Skeletal muscle tissue (tissue), 3 donors: ENCODE measurements at regions not wholly inside any gene's neighbourhood (a gene's known extent, or its start where the extent isn't known, plus 50 kb on each side); places are given as distances from the start of the nearest gene placed in this dataset.

Experiments used
- H3K27ac ChIP-seq: one replicate; pipeline ENCODE4 v1.7.0; 2013; ENCODE audit warnings: mild to moderate bottlenecking, low read depth, low read length, inconsistent platforms
- H3K27me3 ChIP-seq, 3 donors: one replicate each; pipeline ENCODE4 v1.7.0; 2013; ENCODE audit warnings: low read length in 3 of 3; ENCODE audit not compliant: control insufficient read depth in 3 of 3, insufficient read depth in 3 of 3
- H3K36me3 ChIP-seq, 3 donors: one replicate each; pipeline ENCODE4 v1.7.0; 2013; ENCODE audit warnings: low read length in 3 of 3; ENCODE audit not compliant: control insufficient read depth in 3 of 3, insufficient read depth in 3 of 3
- H3K4me1 ChIP-seq, 3 donors: one replicate each; pipeline ENCODE4 v1.7.0; 2013; ENCODE audit warnings: low read length in 3 of 3, mild to moderate bottlenecking in 3 of 3; ENCODE audit not compliant: control insufficient read depth in 3 of 3, insufficient read depth in 3 of 3
- H3K4me3 ChIP-seq, 3 donors: one replicate each; pipeline ENCODE4 v1.7.0; 2013; ENCODE audit warnings: low read length in 3 of 3
- H3K9ac ChIP-seq, 3 donors: one replicate each; pipeline ENCODE4 v1.7.0; 2013; ENCODE audit warnings: low read length in 3 of 3, mild to moderate bottlenecking in 3 of 3, moderate library complexity in 2 of 3, low read depth in 1 of 3
- H3K9me3 ChIP-seq, 3 donors: one replicate each; pipeline ENCODE4 v1.7.0; 2013; ENCODE audit warnings: low read length in 3 of 3; ENCODE audit not compliant: control insufficient read depth in 3 of 3
- donor health status: Osteomylitis.

- H3K27me3 ChIP-seq: no peaks in the 10 kb centered on the region
- no peaks in the 10 kb centered on the region for H3K36me3 ChIP-seq
- H3K4me1 ChIP-seq: no peaks in the 10 kb centered on the region
- no peak overlapping the region for H3K4me3 ChIP-seq
- H3K9me3 ChIP-seq: no peaks in the 10 kb centered on the region
- no peak overlapping the region for H3K27ac ChIP-seq
- no peak overlapping the region for H3K9ac ChIP-seq
Measured at GRCh38 chr3:89622063-89622700, 514.8 kb downstream of the EPHA3 start.

- no peak overlapping the region for H3K27ac ChIP-seq
- no peaks in the 10 kb centered on the region for H3K36me3 ChIP-seq
- H3K9me3 ChIP-seq: no peaks in the 10 kb centered on the region
- H3K4me3 ChIP-seq: no peak overlapping the region
- no peak overlapping the region for H3K9ac ChIP-seq
- H3K4me1 ChIP-seq: no peaks in the 10 kb centered on the region
- no peaks in the 10 kb centered on the region for H3K27me3 ChIP-seq
Measured at GRCh38 chr3:89624494-89624893, 517.1 kb downstream of the EPHA3 start.

GRCh38 chr3:89625945-89626344, 518.5 kb downstream of the EPHA3 start:
- H3K36me3 ChIP-seq: no peaks in the 10 kb centered on the region
- no peak overlapping the region for H3K27ac ChIP-seq
- H3K9me3 ChIP-seq: no peaks in the 10 kb centered on the region
- H3K27me3 ChIP-seq: no peaks in the 10 kb centered on the region
- H3K9ac ChIP-seq: no peak overlapping the region
- no peaks in the 10 kb centered on the region for H3K4me1 ChIP-seq
- no peak overlapping the region for H3K4me3 ChIP-seq

GRCh38 chr3:89628856-89629670, 521.6 kb downstream of the EPHA3 start:
- no peaks in the 10 kb centered on the region for H3K9me3 ChIP-seq
- no peaks in the 10 kb centered on the region for H3K36me3 ChIP-seq
- H3K27me3 ChIP-seq: no peaks in the 10 kb centered on the region
- H3K4me3 ChIP-seq: no peak overlapping the region
- H3K4me1 ChIP-seq: no peaks in the 10 kb centered on the region
- no peak overlapping the region for H3K27ac ChIP-seq
- no peak overlapping the region for H3K9ac ChIP-seq

- H3K27me3 ChIP-seq: no peaks in the 10 kb centered on the region
- no peak overlapping the region for H3K9ac ChIP-seq
- H3K27ac ChIP-seq: no peak overlapping the region
- H3K36me3 ChIP-seq: no peaks in the 10 kb centered on the region
- H3K4me1 ChIP-seq: no peaks in the 10 kb centered on the region
- H3K9me3 ChIP-seq: no peaks in the 10 kb centered on the region
- H3K4me3 ChIP-seq: no peak overlapping the region
Measured at GRCh38 chr3:89635137-89635536, 527.7 kb downstream of the EPHA3 start.

- Histone ChIP-seq H3K36me3 (no peaks in the 10 kb centered on the region), H3K27ac (no peak overlapping the region), H3K9ac (no peak overlapping the region), H3K27me3 (no peaks in the 10 kb centered on the region), H3K4me3 (no peak overlapping the region), H3K9me3 (no peaks in the 10 kb centered on the region), H3K4me1 (no peaks in the 10 kb centered on the region)
Measured at GRCh38 chr3:89644716-89645115, 537.3 kb downstream of the EPHA3 start.

- H3K36me3 ChIP-seq: no peaks in the 10 kb centered on the region
- no peak overlapping the region for H3K27ac ChIP-seq
- no peaks in the 10 kb centered on the region for H3K27me3 ChIP-seq
- H3K9ac ChIP-seq: no peak overlapping the region
- H3K9me3 ChIP-seq: no peaks in the 10 kb centered on the region
- H3K4me1 ChIP-seq: no peaks in the 10 kb centered on the region
- H3K4me3 ChIP-seq: no peak overlapping the region
Measured at GRCh38 chr3:89649431-89649830, 542.0 kb downstream of the EPHA3 start.

- Histone ChIP-seq H3K9ac (no peak overlapping the region), H3K36me3 (no peaks in the 10 kb centered on the region), H3K27ac (no peak overlapping the region), H3K4me1 (no peaks in the 10 kb centered on the region), H3K27me3 (no peaks in the 10 kb centered on the region), H3K4me3 (no peak overlapping the region), H3K9me3 (peaks cover 0 to 4% (median 0%) of the 10 kb centered on the region in 3 donors)
Measured at GRCh38 chr3:89654031-89654430, 546.6 kb downstream of the EPHA3 start.

- Histone ChIP-seq H3K4me3 (no peak overlapping the region), H3K27ac (no peak overlapping the region), H3K36me3 (no peaks in the 10 kb centered on the region), H3K4me1 (no peaks in the 10 kb centered on the region), H3K9ac (no peak overlapping the region), H3K27me3 (no peaks in the 10 kb centered on the region), H3K9me3 (peaks cover 0 to 4% (median 0%) of the 10 kb centered on the region in 3 donors)
Measured at GRCh38 chr3:89656388-89656787, 549.0 kb downstream of the EPHA3 start.

- Histone ChIP-seq H3K27ac (no peak overlapping the region), H3K4me3 (no peak overlapping the region)
Measured at GRCh38 chr3:89679686-89680085, 572.3 kb downstream of the EPHA3 start.

More at GRCh38 chr3:89679686-89680085, 572.3 kb downstream of the EPHA3 start:
- H3K9ac ChIP-seq: no peak overlapping the region
- H3K36me3 ChIP-seq: no peaks in the 10 kb centered on the region
- no peaks in the 10 kb centered on the region for H3K27me3 ChIP-seq
- H3K9me3 ChIP-seq: no peaks in the 10 kb centered on the region
- no peaks in the 10 kb centered on the region for H3K4me1 ChIP-seq
